ENCODE measurements at regions not wholly inside any gene's neighbourhood (a gene's known extent, or its start where the extent isn't known, plus 50 kb on each side); places are given as distances from the start of the nearest gene placed in this dataset.
A peak's percentile ranks its signal among the peaks of the same experiment; 100 is the strongest.

DNA sequence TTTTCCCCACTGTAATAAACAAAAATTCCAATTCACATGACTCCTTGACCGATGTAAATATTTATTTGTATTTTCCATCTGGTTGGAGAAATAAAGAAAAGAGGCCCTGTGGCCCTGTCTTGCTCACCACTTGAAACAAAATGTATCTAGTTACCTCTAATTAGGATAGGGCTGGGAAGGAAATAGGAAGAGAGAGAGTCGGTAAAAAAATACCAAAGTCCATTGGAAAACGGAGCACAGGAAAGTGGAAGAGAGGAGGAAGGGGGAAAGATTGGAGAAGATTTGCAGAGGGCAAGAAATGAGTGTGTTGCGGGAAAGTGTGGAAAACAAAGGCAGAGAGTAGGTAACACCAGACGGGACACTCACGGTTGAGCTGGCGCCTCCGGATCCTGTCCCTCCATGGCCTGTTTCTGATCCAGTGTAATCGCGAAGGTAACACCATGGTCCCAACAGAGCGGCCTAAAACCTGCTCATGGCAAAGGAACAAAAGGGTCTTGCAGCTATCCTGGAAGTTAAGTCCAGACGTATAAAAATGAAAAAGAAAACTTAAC, 105.8 kb upstream of the RIPOR2 start:
- no peak for DNase-seq

DNA sequence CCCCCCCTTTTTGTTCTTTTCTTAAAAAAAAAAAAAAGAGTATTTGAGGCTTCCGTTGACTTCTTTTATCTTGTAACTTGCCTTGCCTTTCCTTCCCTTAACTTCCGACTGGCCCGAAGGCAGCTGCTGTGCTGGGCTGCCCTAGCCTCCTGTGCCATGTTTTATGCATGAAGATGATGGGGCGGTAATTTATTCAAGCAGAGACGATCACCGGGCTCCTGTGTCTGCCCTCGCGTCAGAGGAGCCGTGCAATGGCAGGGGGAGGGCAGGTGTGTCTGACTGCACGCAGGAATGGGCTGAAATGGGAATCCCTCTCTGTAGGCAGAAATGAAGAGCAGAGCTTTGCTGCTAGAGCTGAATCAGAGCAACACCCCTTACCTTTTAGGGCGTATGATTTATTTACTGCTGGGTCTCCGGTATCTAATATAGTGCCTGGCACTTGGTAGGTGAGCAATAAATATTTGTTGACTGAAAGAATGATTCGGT, 106.3 kb upstream of the RIPOR2 start:
- peak; percentile 55 for DNase-seq

DNA sequence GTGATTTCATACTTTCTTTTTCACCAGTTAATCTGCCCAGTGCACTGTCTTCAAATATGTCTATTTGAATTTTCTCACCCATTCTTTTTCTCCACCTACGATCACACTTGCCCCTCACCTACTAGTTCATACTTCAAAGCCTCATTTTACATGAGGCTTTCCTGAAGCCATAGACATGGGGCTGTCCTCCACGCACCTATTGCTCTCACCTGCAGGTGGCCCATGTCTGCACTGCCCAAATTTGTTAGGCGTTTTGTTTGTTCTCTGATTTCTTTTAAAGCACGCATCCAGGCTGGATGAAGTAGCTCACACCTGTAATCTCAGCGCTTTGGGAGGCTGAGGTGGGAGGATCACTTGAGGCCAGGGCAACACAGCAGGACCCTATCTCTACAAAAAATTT, 106.8 kb upstream of the RIPOR2 start:
- peak; percentile 32 for DNase-seq

DNA sequence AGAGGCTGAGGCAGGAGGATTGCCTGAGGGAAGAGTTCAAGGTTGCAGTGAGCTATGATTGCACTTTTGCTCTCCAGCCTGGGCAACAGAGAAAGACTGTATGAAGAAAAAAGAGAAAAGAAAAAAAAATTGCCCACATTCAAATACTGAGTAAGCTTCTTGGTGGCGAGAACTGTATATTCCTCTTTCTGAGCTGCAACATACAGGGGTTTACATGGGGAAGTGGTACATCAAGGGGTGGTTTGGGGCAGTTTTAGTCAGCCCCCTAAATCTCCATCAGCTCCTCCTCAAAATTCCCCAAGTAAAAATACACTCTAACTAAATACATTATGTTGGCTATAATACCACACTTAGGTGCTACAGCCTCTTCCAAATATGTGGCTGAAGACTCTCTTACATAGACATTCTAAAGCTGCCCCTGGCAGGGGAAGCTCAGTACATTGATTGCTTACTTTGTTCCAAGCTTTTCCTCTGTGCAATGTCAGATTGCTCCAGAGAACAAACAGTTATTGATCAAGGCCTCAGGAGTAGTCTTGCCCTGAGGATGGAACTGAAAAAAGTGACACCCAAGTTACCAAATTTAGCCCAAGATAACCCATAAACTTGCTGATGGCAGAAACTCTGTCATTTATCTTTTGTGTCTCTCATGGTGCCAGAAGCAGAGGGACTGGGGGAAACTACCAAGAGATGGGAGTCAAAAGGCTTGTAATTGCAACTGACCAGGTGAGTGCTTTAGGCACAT, 107.4 kb upstream of the RIPOR2 start:
- DNase-seq, result no peak

DNA sequence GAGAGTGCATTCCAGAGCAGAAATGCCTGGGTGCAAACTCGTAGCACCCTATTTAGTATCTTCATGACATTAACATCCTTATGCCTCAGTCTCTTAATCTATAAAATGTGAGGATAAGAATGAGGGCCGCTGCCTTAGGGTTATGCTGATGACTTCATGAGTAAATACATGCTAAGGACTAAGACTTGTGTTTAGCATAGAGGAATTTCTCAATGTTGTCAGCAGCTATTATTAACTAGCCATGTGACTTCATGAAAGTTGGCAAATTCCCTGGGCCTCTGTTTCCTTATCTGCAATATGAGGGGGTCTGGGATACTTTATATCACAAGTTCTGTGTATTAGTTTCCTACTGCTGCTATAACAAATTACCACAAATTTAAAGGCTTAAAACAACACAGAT, 108.1 kb upstream of the RIPOR2 start:
- no peak for DNase-seq

DNA sequence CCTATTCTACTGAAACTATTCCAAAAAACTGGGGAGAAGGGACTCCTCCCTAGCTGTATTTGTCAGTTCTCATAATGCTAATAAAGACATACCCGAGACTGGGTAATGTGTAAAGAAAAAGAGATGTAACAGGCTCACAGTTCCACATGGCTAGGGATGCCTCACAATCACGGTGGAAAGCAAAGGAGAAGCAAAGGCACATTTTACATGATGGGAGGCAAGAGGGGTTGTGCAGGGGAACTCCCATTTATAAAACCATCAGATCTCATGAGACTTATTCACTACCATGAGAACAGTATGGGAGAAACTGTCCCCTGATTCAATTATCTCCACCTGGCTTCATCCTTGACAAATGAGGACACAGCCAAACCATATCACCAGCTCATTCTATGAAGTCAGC, 111.2 kb upstream of the RIPOR2 start:
- no peak for DNase-seq

DNA sequence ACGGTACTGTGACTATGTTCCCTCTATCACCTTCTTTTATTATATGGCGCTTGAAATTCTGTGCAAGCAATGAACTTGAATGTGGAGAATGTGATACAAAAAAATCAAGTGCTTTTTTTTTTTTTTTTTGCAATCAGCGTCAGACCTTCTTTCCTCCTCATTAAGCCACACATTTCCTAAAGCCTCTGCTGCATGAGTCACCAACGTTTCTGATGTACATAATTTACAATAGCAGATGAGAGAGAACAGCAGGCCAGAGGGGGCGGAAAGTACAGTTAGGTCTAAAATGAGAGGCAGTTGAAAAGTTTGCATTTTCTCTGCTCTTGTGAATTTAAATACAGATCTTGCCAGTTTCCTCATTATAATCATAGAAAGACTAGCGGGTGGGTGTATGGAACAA, 114.6 kb upstream of the RIPOR2 start:
- DNase-seq, result peak; percentile 53

DNA sequence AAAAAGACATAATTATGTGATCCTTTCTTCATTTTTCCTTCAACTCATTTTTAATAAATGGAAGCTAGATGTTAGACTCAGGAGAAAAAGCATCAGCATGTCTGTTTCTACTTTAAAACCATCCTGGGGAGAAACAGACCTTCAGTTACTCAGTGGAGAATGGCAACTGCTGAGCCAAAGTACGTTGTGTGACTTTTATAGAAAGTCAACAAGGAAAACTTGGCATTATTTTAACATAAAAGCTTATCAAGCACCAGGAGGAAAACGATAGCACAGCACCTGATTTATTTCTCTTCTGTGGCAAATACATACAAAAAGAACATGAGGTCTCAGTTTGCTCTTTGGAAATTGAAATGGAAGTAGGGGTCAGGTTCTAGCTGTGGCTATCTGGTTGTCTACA, 115.3 kb upstream of the RIPOR2 start:
- DNase-seq, result no peak

DNA sequence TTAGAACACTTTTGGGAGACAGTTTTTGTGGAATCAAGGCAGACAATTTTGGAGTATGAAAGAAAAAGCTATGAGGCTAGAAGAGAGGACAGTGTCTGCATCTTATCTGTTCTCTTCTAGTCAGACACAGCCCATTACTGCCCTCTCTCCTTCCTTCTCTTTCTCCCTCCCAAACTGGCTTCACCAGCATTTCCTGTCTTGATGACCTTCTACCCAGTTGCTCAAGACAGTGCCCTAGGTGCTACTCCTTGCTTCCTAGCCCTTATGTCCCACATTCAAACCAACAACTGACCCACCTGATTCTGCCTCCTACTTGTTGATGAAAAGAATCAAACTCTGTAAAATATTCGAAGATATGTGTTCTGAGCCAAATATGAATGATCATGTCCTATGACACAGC, 116.4 kb upstream of the RIPOR2 start:
- DNase-seq, result no peak

DNA sequence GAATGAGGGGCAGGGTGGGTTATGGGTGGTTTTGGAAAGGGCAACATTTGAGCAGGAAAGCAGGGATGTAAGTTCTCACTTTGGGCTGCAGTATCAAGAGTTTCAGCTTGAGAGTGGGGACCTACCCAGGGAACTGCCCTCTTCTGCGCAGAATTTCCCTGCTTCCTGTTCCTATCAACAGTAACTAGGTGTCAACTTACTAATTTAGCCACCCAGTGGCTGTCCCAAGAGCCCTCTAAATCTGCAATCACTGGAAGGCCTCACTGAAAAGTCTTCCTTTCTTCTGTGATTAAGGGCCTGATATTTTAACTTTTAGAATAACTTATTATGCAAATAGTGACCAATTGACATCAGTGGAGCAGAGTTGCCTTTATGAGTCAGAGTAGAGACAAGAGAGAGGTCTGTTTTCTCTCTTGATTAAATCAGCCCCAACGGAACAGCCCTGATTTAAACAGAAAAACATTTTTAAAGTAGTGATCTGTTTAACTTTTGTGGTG, 118.2 kb upstream of the RIPOR2 start:
- no peak for DNase-seq

DNA sequence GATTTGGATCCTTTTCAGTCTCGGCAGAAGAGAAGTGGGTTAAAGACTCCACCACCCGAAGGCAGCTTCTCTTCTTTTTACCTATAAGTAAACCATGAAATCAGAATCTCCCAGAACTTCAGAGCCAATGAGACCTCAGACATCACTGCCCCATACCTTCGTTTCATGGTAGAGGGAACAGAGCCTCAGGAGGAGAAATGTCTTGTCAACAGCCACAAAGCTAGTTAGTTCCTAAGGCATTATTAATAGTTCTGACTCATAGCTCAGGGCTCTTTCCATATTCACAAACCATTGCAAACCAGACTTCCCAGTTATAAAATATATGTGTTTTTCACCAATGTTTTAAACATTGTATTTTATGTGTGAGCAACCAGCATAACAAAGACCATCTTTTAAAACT, 118.7 kb upstream of the RIPOR2 start:
- no peak for DNase-seq

DNA sequence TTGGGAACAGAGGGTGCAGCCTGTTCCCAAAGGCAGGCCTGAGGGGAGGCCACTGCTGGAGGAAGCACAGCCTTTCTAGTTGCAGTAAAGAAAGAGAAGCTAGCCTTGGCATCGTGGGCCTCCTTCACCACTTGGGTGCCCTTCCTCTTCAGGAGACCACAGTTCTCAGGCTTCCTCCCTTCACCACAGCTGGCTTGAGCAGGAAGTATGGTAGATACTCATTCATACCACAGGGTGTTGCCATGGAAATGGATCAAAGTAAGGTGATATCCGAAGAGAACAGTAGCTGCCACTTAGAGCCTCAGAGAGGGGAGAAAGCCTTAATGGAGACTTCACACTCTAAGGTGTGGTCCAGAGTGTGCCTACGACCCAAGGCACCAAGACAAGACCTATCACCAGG, 120.4 kb upstream of the RIPOR2 start:
- peak; percentile 62 for DNase-seq

DNA sequence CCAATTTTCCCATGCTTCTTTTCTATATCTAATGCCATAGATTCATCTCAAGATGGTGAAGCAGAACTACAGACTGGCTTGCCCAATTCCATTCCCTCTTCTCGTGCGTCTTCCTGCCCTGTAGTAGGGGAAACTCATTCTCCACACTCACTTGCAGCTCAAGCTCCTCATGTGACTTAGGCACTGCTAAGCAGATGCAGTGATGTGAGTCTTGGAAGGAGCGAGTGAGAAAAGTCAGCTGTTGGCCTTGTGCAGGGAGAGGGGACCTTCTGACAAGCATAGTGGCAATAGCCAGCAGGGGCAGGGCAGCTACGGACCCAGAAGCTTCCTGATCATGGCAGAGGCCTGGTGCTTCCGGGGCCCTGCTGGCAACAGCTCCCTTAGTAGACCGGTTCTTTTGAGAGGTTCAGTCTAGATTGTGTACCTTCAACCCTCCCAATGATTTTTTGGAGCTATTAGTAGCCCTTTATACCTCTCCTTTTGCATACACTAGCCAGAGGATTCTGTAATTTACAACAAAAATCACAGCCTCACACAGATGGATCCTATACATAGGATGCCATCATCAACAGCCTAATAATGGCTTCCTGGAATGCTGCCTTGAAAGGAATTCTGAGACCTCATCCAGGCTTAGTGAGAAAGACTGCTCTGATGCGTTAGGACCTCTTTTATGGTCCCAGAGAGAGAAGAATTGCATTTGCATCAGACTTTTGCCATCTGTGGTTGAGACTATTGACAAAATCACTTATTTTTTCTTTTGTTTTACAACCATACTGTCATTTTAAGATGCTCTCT, 121.5 kb upstream of the RIPOR2 start:
- DNase-seq, result no peak

DNA sequence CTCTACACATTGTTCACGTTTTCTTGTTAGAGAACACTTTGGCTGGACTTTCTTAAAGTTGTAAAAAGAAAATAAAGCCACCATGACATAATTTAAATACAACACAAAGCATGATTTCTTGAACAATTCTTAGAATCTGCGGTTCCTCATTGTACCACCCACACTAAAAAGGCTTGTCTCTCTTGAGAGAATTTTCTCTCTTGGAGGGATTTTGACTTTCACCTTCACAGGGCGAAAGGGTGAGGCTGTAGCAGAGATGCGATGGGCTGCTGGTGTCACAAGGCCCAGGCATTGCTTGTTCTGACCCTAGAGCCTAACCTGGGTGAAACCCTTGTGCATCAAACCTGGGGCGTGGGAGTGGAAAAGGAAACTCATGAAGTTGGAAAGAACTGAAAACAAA, 122.7 kb upstream of the RIPOR2 start:
- DNase-seq, result no peak

DNA sequence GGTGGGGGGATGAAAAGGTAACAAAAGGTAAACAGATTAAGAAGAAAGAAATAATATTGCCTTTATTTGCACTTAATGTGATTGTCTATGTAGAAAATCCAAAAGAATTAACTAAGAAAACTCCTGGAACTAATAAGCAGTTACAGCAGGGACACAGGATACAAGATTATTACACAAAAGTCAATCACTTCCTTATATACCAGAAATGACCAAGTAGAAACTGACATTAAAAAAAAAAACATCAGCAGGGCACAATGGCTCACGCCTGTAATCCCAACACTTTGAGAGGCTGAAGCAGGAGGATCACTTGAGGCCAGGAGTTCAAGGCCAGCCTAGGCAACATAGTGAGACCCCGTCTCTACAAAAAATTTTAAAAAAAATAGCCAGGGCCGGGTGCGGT, 123.2 kb upstream of the RIPOR2 start:
- DNase-seq, result no peak

DNA sequence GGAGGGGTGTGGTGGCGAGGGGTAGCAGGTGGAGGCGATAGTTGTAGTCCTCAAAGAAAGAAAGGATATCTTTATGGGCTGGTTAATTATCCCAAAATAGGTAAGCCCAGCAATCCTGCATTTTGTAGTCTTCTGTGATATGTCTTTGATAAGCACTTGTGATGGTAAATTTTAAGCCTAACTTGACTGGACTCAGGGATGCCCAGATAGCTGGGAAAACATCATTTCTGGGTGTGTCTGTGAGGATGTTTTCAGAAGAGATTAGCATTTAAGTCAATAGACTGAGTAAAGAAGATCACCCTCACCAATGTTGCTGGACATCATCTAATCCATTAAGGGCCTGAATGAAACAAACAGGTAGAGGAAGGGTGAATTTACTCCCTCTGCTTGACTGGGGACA, 124.8 kb upstream of the RIPOR2 start:
- DNase-seq, result no peak

DNA sequence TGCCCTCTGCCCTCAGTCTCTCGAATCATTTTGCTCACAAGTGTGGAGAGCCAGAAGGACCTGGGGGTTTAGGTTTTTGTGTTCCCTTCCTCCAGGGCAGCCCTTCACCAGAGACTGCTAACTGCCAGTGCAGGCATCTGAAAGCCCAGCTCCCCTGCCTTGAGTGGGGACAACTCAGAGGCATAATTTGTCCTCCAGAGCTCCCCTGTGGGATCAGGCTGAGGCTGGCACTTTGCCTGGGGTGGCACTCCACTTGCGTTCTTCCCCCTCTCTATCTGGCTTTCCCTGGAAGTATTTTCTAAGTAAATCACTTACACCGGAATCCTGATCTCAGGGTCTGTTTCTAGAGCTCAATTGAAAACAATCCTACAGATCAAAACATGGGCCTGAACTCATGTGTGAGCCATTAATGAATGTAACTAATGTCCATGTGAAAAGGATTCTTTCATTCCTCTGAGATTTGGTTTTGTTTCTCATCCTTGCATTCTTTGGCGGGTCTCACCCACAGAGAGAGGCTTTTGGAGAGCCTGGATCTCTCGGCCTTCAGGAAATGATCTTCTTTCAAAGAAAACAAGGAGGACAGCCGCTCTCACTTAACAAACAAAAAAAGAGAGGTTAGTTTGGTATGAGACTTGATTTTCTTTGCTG, 125.7 kb upstream of the RIPOR2 start:
- no peak for DNase-seq

DNA sequence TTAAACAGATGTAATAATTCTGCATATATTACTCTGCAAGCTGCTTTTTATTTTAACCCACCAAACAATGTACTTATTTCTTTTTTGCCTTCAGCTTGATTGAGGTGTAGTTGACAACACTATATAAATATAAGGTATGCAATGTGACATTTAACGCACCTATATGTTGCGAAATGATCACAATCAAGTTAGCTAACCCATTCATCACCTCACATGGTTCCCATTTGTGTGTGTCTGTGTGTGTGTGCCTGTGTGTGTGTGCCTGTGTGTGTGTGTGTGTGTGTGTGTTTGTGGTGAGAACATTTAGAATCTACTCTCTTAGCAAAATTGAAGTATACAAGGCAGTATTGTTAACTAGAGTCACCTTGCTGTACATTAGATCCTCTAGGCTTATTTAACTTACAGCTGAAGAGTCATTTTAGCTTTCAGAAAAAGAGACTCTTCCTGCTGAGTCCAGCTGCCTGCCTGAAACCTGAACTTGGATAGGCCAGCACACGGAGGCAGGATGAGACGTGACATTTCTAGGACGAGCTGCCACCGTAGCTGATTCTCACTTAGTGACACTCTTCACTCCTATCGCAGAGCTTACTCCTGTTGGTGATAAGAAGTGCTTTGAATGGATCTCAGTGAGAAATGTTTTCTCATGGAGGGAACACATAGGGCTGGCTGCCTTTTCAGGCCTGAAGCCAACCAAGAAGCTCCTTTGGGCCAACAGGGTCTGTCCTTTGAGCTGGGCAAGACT, 126.5 kb upstream of the RIPOR2 start:
- DNase-seq, result no peak

DNA sequence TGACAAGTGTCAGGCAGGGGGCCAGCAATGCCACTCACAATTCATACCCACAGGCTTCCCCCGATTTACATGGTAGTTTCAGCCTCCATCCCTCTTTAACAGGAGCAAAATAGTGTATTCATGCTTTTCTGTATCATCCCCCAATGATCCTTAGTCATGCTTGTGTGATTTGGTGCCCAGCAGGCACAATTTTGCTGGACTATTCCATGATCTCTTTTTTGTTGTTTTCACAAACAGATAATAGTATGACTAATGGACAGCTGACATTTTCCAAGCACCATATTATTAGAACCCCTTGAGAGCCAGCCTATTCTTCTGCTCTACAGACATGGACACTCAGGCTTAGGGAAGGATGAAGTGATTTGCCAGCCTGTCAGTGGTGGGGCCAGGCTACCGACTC, 128.2 kb upstream of the RIPOR2 start:
- no peak for DNase-seq

DNA sequence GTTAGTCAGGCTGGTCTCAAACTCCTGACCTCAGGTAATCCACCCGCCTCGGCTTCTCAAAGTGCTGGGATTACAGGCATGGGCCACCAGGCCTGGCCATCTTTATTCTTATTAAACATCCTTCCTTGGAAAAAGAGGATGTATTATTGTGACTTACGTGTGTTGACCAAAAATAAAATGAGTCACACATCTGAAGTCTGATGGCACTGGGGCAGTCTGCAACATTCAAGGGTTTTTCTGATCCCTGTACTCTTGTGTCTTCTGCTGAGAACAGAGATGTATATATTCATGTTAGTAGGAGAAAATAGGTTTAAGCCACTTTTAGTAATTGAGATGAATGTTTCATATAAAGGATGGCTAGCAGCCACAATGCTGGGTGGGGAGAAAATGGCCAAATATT, 129.9 kb upstream of the RIPOR2 start:
- no peak for DNase-seq

DNA sequence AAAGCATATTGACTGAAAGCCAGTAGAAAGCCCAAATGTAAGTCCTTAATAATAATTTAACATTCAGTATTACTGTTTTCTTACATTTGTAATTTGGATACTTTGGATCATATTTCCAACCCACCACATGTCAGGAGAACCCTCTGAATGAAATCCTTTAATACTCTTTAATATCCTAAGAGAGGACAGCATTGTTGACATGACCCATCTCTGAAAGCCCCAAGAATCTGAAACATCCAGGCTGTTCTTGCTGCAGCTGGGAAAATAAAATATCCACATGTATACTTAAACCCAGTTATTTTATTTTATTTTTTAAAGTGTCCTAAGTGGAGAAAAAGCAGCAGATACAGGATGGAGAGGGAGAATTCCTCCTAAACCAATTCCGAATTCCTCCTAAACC, 130.8 kb upstream of the RIPOR2 start:
- no peak for DNase-seq

DNA sequence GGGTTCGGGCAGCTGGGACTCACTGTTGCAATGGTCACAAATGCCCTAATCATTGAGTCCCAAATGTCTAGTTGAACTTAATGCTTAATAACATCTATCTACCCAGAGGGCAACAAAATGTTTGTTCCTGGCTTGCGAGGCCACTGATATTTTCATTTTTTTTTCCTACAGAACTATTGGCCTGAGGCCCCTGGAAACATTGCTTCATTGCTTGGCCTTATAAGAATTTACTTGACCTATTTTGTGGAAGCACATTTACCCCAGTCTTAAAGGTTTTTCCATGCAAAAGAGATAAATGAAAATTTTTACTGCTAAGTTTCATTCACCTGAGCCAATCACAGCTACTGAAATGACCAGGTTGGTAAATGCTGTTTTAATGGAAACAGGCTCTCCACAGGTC, 133.1 kb upstream of the RIPOR2 start:
- DNase-seq, result no peak

All from effector CD4-positive, alpha-beta T cell (primary cell).